BJ (cell line): ENCODE measurements at regions not wholly inside any gene's neighbourhood (a gene's known extent, or its start where the extent isn't known, plus 50 kb on each side); places are given as distances from the start of the nearest gene placed in this dataset.

ENCODE experiments used
- CTCF ChIA-PET: fragments of 350-600 bp; formaldehyde crosslinking; extraction: SDS; loops from one replicate; lab custom pipeline; 2021; ENCODE audit warnings: antibody characterized with exemption, inconsistent platforms; lab: Yijun Ruan, JAX
- POLR2A ChIA-PET: fragments of 300-600 bp; sonication (Branson Sonifier 250); formaldehyde crosslinking; extraction: SDS; loops from one replicate; lab custom pipeline; 2021; ENCODE audit warnings: antibody characterized with exemption; lab: Charles Lee
- DNase-seq: peaks from one replicate; pipeline ENCODE4 v3.0.0-alpha.2; 2011; ENCODE audit warnings: low read depth
- H3K27me3 ChIP-seq: 2 replicates; pipeline ENCODE4 v1.6.0; 2011; ENCODE audit warnings: low read length; ENCODE audit not compliant: control insufficient read depth, insufficient read depth
- H3K36me3 ChIP-seq: 2 replicates; pipeline ENCODE4 v1.5.1; 2011; ENCODE audit warnings: low read length; ENCODE audit not compliant: control insufficient read depth, insufficient read depth
- H3K4me3 ChIP-seq: 2 replicates; pipeline ENCODE4 v1.5.1; 2011; ENCODE audit warnings: low read depth, mild to moderate bottlenecking, control low read depth, low read length
- CTCF ChIP-seq: IDR thresholded peaks from 2 replicates; pipeline ENCODE4 v1.5.1; 2011; ENCODE audit warnings: low read depth, mild to moderate bottlenecking, control low read depth, inconsistent platforms, low read length, moderate library complexity; ENCODE audit not compliant: insufficient read depth

- no peak for TF ChIP-seq CTCF
- Histone ChIP-seq H3K36me3 (no peaks in the 10 kb centered on the region), H3K27me3 (no peaks in the 10 kb centered on the region), H3K4me3 (no peak overlapping the region)
- POLR2A ChIA-PET, result no interaction called here
- CTCF ChIA-PET, result interaction anchor here (0.6 kb wide), 1 partner anchor 44 kb away, joined by 3 read pairs; no protein-coding TSS in a partner anchor
- DNase-seq, result no peak
Observed at GRCh38 chr11:95344932-95345642, 114.1 kb upstream of the SESN3 start.

GRCh38 chr11:95341221-95341620, 110.2 kb upstream of the SESN3 start:
- CTCF ChIA-PET, result no interaction called here

GRCh38 chr11:95339086-95339901, 108.3 kb upstream of the SESN3 start:
- H3K36me3 ChIP-seq, result no peaks in the 10 kb centered on the region
- no peak overlapping the region for H3K4me3 ChIP-seq
- CTCF ChIA-PET, result interaction anchor here (1.0 to 1.5 kb wide), 3 partner anchors 9 to 272 kb away, joined by 3 to 4 read pairs (median 3); no protein-coding TSS in a partner anchor
- no peak for DNase-seq
- TF ChIP-seq CTCF, result no peak
- no peaks in the 10 kb centered on the region for H3K27me3 ChIP-seq
- POLR2A ChIA-PET, result no interaction called here

More at GRCh38 chr11:95341221-95341620, 110.2 kb upstream of the SESN3 start:
- DNase-seq, result no peak
- H3K36me3 ChIP-seq, result no peaks in the 10 kb centered on the region
- POLR2A ChIA-PET, result no interaction called here
- TF ChIP-seq CTCF, result no peak
- H3K4me3 ChIP-seq, result no peak overlapping the region
- H3K27me3 ChIP-seq, result no peaks in the 10 kb centered on the region

GRCh38 chr11:95338430-95338991, 107.5 kb upstream of the SESN3 start:
- ChIA-PET CTCF (interaction anchor here (1.0 to 1.3 kb wide), 2 partner anchors 13 to 271 kb away, joined by 3 to 4 read pairs; no protein-coding TSS in a partner anchor), POLR2A (no interaction called here)
- Histone ChIP-seq H3K36me3 (no peaks in the 10 kb centered on the region), H3K27me3 (no peaks in the 10 kb centered on the region), H3K4me3 (no peak overlapping the region)
- TF ChIP-seq CTCF, result no peak
- no peak for DNase-seq

GRCh38 chr11:95337972-95338429, 107.0 kb upstream of the SESN3 start:
- TF ChIP-seq CTCF, result no peak
- ChIA-PET POLR2A (no interaction called here), CTCF (interaction anchor here (1.0 kb wide), 1 partner anchor 271 kb away, joined by 4 read pairs; no protein-coding TSS in a partner anchor)
- Histone ChIP-seq H3K4me3 (no peak overlapping the region), H3K27me3 (no peaks in the 10 kb centered on the region), H3K36me3 (no peaks in the 10 kb centered on the region)
- DNase-seq, result no peak
